ENCODE measurements at regions not wholly inside any gene's neighbourhood (a gene's known extent, or its start where the extent isn't known, plus 50 kb on each side); places are given as distances from the start of the nearest gene placed in this dataset.

DNA sequence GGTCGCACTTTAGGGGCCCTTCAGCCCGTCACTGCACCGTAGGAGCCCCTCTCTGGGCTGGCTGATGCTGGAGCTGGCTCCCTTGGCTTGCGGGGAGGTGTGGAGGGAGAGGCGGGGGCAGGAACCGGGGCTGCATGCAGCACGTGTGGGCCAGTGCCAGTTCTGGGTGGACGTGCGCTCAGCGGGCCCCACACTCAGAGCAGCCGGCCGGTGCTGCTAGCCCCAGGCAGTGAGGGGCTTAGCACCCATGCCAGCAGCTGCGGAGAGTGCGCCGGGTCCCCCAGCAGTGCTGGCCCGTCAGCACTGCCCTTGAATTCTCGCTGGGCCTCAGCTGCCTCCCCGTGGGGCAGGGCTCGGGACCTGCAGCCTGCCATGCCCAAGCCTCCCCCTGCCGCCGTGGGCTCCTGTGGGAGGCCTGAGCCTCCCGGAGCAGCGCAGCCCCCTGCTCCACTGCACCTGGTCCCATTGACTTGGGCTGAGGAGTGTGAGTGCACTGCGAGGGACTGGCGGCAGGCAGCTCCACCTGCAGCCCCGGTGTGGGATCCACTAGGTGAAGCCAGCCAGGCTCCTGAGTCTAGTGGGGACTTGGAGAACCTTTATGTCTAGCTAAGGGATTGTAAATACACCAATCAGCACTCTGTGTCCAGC is 108.8 kb upstream of the RASGEF1B start:
- TF ChIP-seq POLR2A (IDR thresholded peaks at IDR 0.05): no peak
- no peak for TF ChIP-seq CTCF (IDR thresholded peaks at IDR 0.05 in 8 of 11, conservative IDR thresholded peaks at IDR 0.05 in 3 of 11)
- no peak for TF ChIP-seq POLR2AphosphoS5 (IDR thresholded peaks at IDR 0.05)

All from spleen (tissue), 7 donors.